IPS-NIHi7 (cell line): ENCODE measurements at regions not wholly inside any gene's neighbourhood (a gene's known extent, or its start where the extent isn't known, plus 50 kb on each side); places are given as distances from the start of the nearest gene placed in this dataset.

Experiments
- DNase-seq: peaks from one replicate; pipeline ENCODE4 v3.0.0; 2012; ENCODE audit warnings: mixed read lengths; ENCODE audit errors: extremely low spot score

GRCh38 chr3:102181175-102181920 is 253.5 kb upstream of the ZPLD1 start:
- DNase-seq: no peak

GRCh38 chr3:102182162-102182561 is 252.7 kb upstream of the ZPLD1 start:
- no peak for DNase-seq

GRCh38 chr3:102183186-102183585 is 251.6 kb upstream of the ZPLD1 start:
- DNase-seq: no peak

GRCh38 chr3:102183623-102184022 is 251.2 kb upstream of the ZPLD1 start:
- no peak for DNase-seq

GRCh38 chr3:102189541-102189940 is 245.3 kb upstream of the ZPLD1 start:
- no peak for DNase-seq

- no peak for DNase-seq
Measured at GRCh38 chr3:102189956-102190723, 244.7 kb upstream of the ZPLD1 start.

GRCh38 chr3:102192575-102192974 is 242.2 kb upstream of the ZPLD1 start:
- DNase-seq: no peak

GRCh38 chr3:102193255-102193654 is 241.6 kb upstream of the ZPLD1 start:
- no peak for DNase-seq

- DNase-seq: no peak
Measured at GRCh38 chr3:102194001-102194400, 240.8 kb upstream of the ZPLD1 start.

GRCh38 chr3:102194760-102195159 is 240.1 kb upstream of the ZPLD1 start:
- no peak for DNase-seq

- no peak for DNase-seq
Measured at GRCh38 chr3:102195198-102195948, 239.4 kb upstream of the ZPLD1 start.

GRCh38 chr3:102200126-102200525 is 234.7 kb upstream of the ZPLD1 start:
- no peak for DNase-seq

- no peak for DNase-seq
Measured at GRCh38 chr3:102200560-102200959, 234.3 kb upstream of the ZPLD1 start.

- no peak for DNase-seq
Measured at GRCh38 chr3:102205647-102206046, 229.2 kb upstream of the ZPLD1 start.

GRCh38 chr3:102206511-102207031 is 228.2 kb upstream of the ZPLD1 start:
- DNase-seq: no peak

GRCh38 chr3:102207151-102207571 is 227.7 kb upstream of the ZPLD1 start:
- DNase-seq: no peak

GRCh38 chr3:102215166-102215565 is 219.6 kb upstream of the ZPLD1 start:
- no peak for DNase-seq

- no peak for DNase-seq
Measured at GRCh38 chr3:102223132-102223531, 211.7 kb upstream of the ZPLD1 start.

- no peak for DNase-seq
Measured at GRCh38 chr3:102224171-102224570, 210.6 kb upstream of the ZPLD1 start.

GRCh38 chr3:102225005-102225404 is 209.8 kb upstream of the ZPLD1 start:
- no peak for DNase-seq

GRCh38 chr3:102225407-102226132 is 209.2 kb upstream of the ZPLD1 start:
- DNase-seq: peak; percentile 41

GRCh38 chr3:102226463-102226862 is 208.4 kb upstream of the ZPLD1 start:
- DNase-seq: no peak
